HG03175 (cell line): ENCODE measurements at regions not wholly inside any gene's neighbourhood (a gene's known extent, or its start where the extent isn't known, plus 50 kb on each side); places are given as distances from the start of the nearest gene placed in this dataset.
"Not testable (repeated sequence)": the region's sequence is repeated elsewhere in the genome, so short reads cannot be mapped to it uniquely, and the experiment has no call there.

Experiments
- ATAC-seq: cut with Tn5 transposase; IDR thresholded peaks from one replicate; pipeline ENCODE4 v1.9.1; 2021; ENCODE audit warnings: mild to moderate bottlenecking, moderate library complexity; ENCODE audit not compliant: unreplicated experiment

- ATAC-seq, result no peak
These were observed 1469.5 kb upstream of the CELF2 start for GRCh38 chr10:9547936-9548904.

- ATAC-seq, result no peak
These were observed 1466.9 kb upstream of the CELF2 start for GRCh38 chr10:9550810-9551209.

GRCh38 chr10:9554321-9554720 is 1463.4 kb upstream of the CELF2 start:
- no peak for ATAC-seq

GRCh38 chr10:9560976-9561375 is 1456.7 kb upstream of the CELF2 start:
- no peak for ATAC-seq

- no peak for ATAC-seq
These were observed 1455.7 kb upstream of the CELF2 start for GRCh38 chr10:9561821-9562505.

- no peak for ATAC-seq
These were observed 1439.9 kb upstream of the CELF2 start for GRCh38 chr10:9577746-9578145.

GRCh38 chr10:9579110-9579705 is 1438.5 kb upstream of the CELF2 start:
- ATAC-seq, result no peak

GRCh38 chr10:9582803-9583202 is 1434.9 kb upstream of the CELF2 start:
- ATAC-seq, result not testable (repeated sequence)

- no peak for ATAC-seq
These were observed 1421.2 kb upstream of the CELF2 start for GRCh38 chr10:9596368-9596920.

- no peak for ATAC-seq
These were observed 1414.7 kb upstream of the CELF2 start for GRCh38 chr10:9602998-9603397.

- no peak for ATAC-seq
These were observed 1413.7 kb upstream of the CELF2 start for GRCh38 chr10:9603972-9604371.

GRCh38 chr10:9605231-9605630 is 1412.4 kb upstream of the CELF2 start:
- ATAC-seq, result no peak

- no peak for ATAC-seq
These were observed 1409.1 kb upstream of the CELF2 start for GRCh38 chr10:9608602-9609001.

- ATAC-seq, result peak; percentile 89
These were observed 1404.2 kb upstream of the CELF2 start for GRCh38 chr10:9613338-9614075.

- ATAC-seq, result no peak
These were observed 1402.5 kb upstream of the CELF2 start for GRCh38 chr10:9615189-9615588.

GRCh38 chr10:9621216-9621615 is 1396.5 kb upstream of the CELF2 start:
- no peak for ATAC-seq

GRCh38 chr10:9625304-9625703 is 1392.4 kb upstream of the CELF2 start:
- ATAC-seq, result no peak

- no peak for ATAC-seq
These were observed 1383.2 kb upstream of the CELF2 start for GRCh38 chr10:9634466-9634865.

- no peak for ATAC-seq
These were observed 1382.0 kb upstream of the CELF2 start for GRCh38 chr10:9635691-9636090.

GRCh38 chr10:9636216-9636615 is 1381.5 kb upstream of the CELF2 start:
- ATAC-seq, result no peak

- no peak for ATAC-seq
These were observed 1373.9 kb upstream of the CELF2 start for GRCh38 chr10:9643782-9644181.
